ENCODE measurements at regions not wholly inside any gene's neighbourhood (a gene's known extent, or its start where the extent isn't known, plus 50 kb on each side); places are given as distances from the start of the nearest gene placed in this dataset.

- TF ChIP-seq POLR2AphosphoS5 (IDR thresholded peaks at IDR 0.05; ENCODE audit: borderline replicate concordance, low read depth, low read length) (no peak), EZH2 (IDR thresholded peaks at IDR 0.05) (no peak), FOXP2 (optimal IDR thresholded peaks at IDR 0.05; ENCODE audit: control extremely low read depth, extremely low read length, insufficient read depth) (no peak)
- DNase-seq (ENCODE audit: low read depth, low spot score), result no peak
- H3K9ac ChIP-seq (ENCODE audit: insufficient read length), result no peak overlapping the region
- H3K36me3 ChIP-seq (ENCODE audit: insufficient read depth, low read length), result no peaks in the 10 kb centered on the region
- H3K4me3 ChIP-seq, result no peak overlapping the region
- no peak overlapping the region for H3K27ac ChIP-seq
- no peaks in the 10 kb centered on the region for H3K9me3 ChIP-seq (ENCODE audit: low read depth, low read length)
These were observed 101.3 kb upstream of the ATP11B start for GRCh38 chr3:182692021-182692420.

GRCh38 chr3:182692695-182693094 lies 100.6 kb upstream of the ATP11B start:
- no peak for DNase-seq (ENCODE audit: low read depth, low spot score)

GRCh38 chr3:182693723-182694122 lies 99.6 kb upstream of the ATP11B start:
- H3K9ac ChIP-seq (ENCODE audit: insufficient read length), result no peak overlapping the region
- H3K27ac ChIP-seq, result no peak overlapping the region

More at GRCh38 chr3:182692695-182693094, 100.6 kb upstream of the ATP11B start:
- Histone ChIP-seq H3K36me3 (ENCODE audit: insufficient read depth, low read length) (no peaks in the 10 kb centered on the region), H3K4me3 (no peak overlapping the region), H3K9ac (ENCODE audit: insufficient read length) (no peak overlapping the region), H3K9me3 (ENCODE audit: low read depth, low read length) (no peaks in the 10 kb centered on the region), H3K27ac (no peak overlapping the region)
- no peak for TF ChIP-seq EZH2 (IDR thresholded peaks at IDR 0.05)
- TF ChIP-seq POLR2AphosphoS5 (IDR thresholded peaks at IDR 0.05; ENCODE audit: borderline replicate concordance, low read depth, low read length), result no peak
- TF ChIP-seq FOXP2 (optimal IDR thresholded peaks at IDR 0.05; ENCODE audit: control extremely low read depth, extremely low read length, insufficient read depth), result no peak

GRCh38 chr3:182696916-182697315 lies 96.4 kb upstream of the ATP11B start:
- no peaks in the 10 kb centered on the region for H3K9me3 ChIP-seq (ENCODE audit: low read depth, low read length)
- no peak for DNase-seq (ENCODE audit: low read depth, low spot score)
- no peak overlapping the region for H3K9ac ChIP-seq (ENCODE audit: insufficient read length)
- H3K4me3 ChIP-seq, result no peak overlapping the region
- no peak overlapping the region for H3K27ac ChIP-seq
- TF ChIP-seq EZH2 (IDR thresholded peaks at IDR 0.05), result no peak
- TF ChIP-seq FOXP2 (optimal IDR thresholded peaks at IDR 0.05; ENCODE audit: control extremely low read depth, extremely low read length, insufficient read depth), result no peak
- no peak for TF ChIP-seq POLR2AphosphoS5 (IDR thresholded peaks at IDR 0.05; ENCODE audit: borderline replicate concordance, low read depth, low read length)
- no peaks in the 10 kb centered on the region for H3K36me3 ChIP-seq (ENCODE audit: insufficient read depth, low read length)

More at GRCh38 chr3:182693723-182694122, 99.6 kb upstream of the ATP11B start:
- no peak for DNase-seq (ENCODE audit: low read depth, low spot score)
- Histone ChIP-seq H3K9me3 (ENCODE audit: low read depth, low read length) (no peaks in the 10 kb centered on the region), H3K4me3 (no peak overlapping the region), H3K36me3 (ENCODE audit: insufficient read depth, low read length) (no peaks in the 10 kb centered on the region)
- TF ChIP-seq FOXP2 (optimal IDR thresholded peaks at IDR 0.05; ENCODE audit: control extremely low read depth, extremely low read length, insufficient read depth) (no peak), POLR2AphosphoS5 (IDR thresholded peaks at IDR 0.05; ENCODE audit: borderline replicate concordance, low read depth, low read length) (no peak), EZH2 (IDR thresholded peaks at IDR 0.05) (no peak)

- Histone ChIP-seq H3K4me3 (no peak overlapping the region), H3K9ac (ENCODE audit: insufficient read length) (no peak overlapping the region), H3K36me3 (ENCODE audit: insufficient read depth, low read length) (no peaks in the 10 kb centered on the region), H3K9me3 (ENCODE audit: low read depth, low read length) (no peaks in the 10 kb centered on the region), H3K27ac (no peak overlapping the region)
- TF ChIP-seq FOXP2 (optimal IDR thresholded peaks at IDR 0.05; ENCODE audit: control extremely low read depth, extremely low read length, insufficient read depth) (no peak), POLR2AphosphoS5 (IDR thresholded peaks at IDR 0.05; ENCODE audit: borderline replicate concordance, low read depth, low read length) (no peak), EZH2 (IDR thresholded peaks at IDR 0.05) (no peak)
- no peak for DNase-seq (ENCODE audit: low read depth, low spot score)
These were observed 95.9 kb upstream of the ATP11B start for GRCh38 chr3:182697345-182697919.

GRCh38 chr3:182698078-182698477 lies 95.2 kb upstream of the ATP11B start:
- TF ChIP-seq FOXP2 (optimal IDR thresholded peaks at IDR 0.05; ENCODE audit: control extremely low read depth, extremely low read length, insufficient read depth) (no peak), EZH2 (IDR thresholded peaks at IDR 0.05) (no peak), POLR2AphosphoS5 (IDR thresholded peaks at IDR 0.05; ENCODE audit: borderline replicate concordance, low read depth, low read length) (no peak)
- Histone ChIP-seq H3K27ac (no peak overlapping the region), H3K4me3 (no peak overlapping the region), H3K36me3 (ENCODE audit: insufficient read depth, low read length) (no peaks in the 10 kb centered on the region), H3K9ac (ENCODE audit: insufficient read length) (no peak overlapping the region), H3K9me3 (ENCODE audit: low read depth, low read length) (no peaks in the 10 kb centered on the region)
- DNase-seq (ENCODE audit: low read depth, low spot score), result no peak

GRCh38 chr3:182699550-182700170 lies 93.6 kb upstream of the ATP11B start:
- no peak overlapping the region for H3K4me3 ChIP-seq
- no peak for TF ChIP-seq EZH2 (IDR thresholded peaks at IDR 0.05)
- TF ChIP-seq POLR2AphosphoS5 (IDR thresholded peaks at IDR 0.05; ENCODE audit: borderline replicate concordance, low read depth, low read length), result no peak
- no peak for TF ChIP-seq FOXP2 (optimal IDR thresholded peaks at IDR 0.05; ENCODE audit: control extremely low read depth, extremely low read length, insufficient read depth)
- no peak for DNase-seq (ENCODE audit: low read depth, low spot score)

GRCh38 chr3:182702216-182702615 lies 91.1 kb upstream of the ATP11B start:
- Histone ChIP-seq H3K9me3 (ENCODE audit: low read depth, low read length) (no peaks in the 10 kb centered on the region), H3K27ac (no peak overlapping the region), H3K9ac (ENCODE audit: insufficient read length) (no peak overlapping the region), H3K4me3 (no peak overlapping the region), H3K36me3 (ENCODE audit: insufficient read depth, low read length) (no peaks in the 10 kb centered on the region)
- no peak for TF ChIP-seq POLR2AphosphoS5 (IDR thresholded peaks at IDR 0.05; ENCODE audit: borderline replicate concordance, low read depth, low read length)
- TF ChIP-seq FOXP2 (optimal IDR thresholded peaks at IDR 0.05; ENCODE audit: control extremely low read depth, extremely low read length, insufficient read depth), result no peak
- TF ChIP-seq EZH2 (IDR thresholded peaks at IDR 0.05), result no peak
- DNase-seq (ENCODE audit: low read depth, low spot score), result no peak

More at GRCh38 chr3:182699550-182700170, 93.6 kb upstream of the ATP11B start:
- H3K27ac ChIP-seq, result no peak overlapping the region
- H3K9ac ChIP-seq (ENCODE audit: insufficient read length), result no peak overlapping the region
- H3K36me3 ChIP-seq (ENCODE audit: insufficient read depth, low read length), result no peaks in the 10 kb centered on the region
- H3K9me3 ChIP-seq (ENCODE audit: low read depth, low read length), result no peaks in the 10 kb centered on the region
